ENCODE measurements at regions not wholly inside any gene's neighbourhood (a gene's known extent, or its start where the extent isn't known, plus 50 kb on each side); places are given as distances from the start of the nearest gene placed in this dataset.

DNA sequence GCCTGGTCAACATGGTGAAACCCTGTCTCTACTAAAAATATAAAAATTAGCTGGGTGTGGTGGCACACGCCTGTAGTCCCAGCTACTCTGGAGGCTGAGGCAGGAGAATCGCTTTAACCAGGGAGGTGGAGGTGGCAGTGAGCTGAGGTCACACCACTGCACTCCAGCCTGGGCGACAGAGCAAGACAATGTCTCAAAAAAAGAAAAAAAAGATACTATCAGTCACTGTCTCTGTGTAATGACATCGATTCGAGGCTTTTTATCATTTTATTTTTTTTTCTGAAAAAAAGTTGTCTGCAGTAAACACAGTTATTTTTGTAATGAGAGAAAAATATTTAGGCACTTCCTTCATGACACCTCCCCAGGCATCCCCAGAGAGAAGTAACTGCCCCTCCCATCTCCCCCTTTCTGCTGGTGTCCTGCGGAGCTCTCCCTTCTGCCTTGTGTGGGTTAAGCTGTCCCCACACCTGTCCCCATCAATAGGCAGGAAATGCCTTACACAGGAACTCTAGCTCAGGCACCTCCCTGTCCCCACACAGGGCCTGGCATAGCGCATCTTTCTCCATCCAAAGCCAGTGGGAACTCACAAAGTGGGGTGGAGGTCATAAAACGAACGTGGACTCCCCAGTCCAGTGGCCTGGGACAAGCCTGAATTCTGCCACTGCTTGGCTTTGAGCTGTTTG, 132.0 kb downstream of the SYF2 start:
- DNase-seq = no peak
- ATAC-seq = no peak
- Mint-ChIP-seq H3K4me3 (peak overlapping the region; percentile 16 to 73), H3K27ac (peak overlapping the region; percentile 35 to 60), H3K27me3 (no peaks in the 10 kb centered on the region), H3K9me3 (peaks cover 0 to 5% of the 10 kb centered on the region in 2 donors), H3K4me1 (peaks cover 93% of the 10 kb centered on the region)

DNA sequence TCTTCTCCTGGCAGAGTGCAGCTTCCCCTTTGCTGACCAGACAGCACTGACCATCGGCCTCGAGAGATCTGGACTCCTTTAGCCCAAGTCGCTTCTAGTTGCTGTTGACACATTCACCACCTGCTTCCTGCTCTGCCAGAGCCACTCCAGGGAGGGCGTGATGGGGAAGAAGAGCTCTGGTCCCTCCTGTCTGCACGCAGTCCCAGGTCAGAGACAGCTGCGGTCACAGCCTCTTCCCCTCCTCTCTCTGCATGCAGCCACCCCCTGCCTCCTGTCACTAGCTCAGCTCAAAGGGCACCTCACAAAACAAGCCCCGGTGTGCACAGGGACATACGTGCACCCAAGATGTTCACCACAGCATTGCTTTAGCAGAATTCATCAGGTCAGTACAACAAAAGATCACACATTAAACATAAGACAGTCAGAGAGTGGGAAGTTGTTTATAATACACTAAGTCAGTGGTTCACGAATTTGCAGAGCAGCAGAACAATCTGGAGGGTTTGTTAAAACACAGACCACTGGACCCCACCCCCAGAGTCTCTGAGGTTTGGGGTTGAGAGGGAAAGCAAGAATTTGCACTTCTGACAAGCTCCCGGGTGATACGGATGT, 132.9 kb downstream of the SYF2 start:
- Mint-ChIP-seq H3K27me3 (no peaks in the 10 kb centered on the region), H3K4me1 (peaks cover 94% of the 10 kb centered on the region), H3K4me3 (peak overlapping the region; percentile 72 to 73), H3K9me3 (peaks cover 7 to 11% of the 10 kb centered on the region in 2 donors), H3K27ac (peak overlapping the region; percentile 21 to 36)
- peak; percentile 59 to 79 for DNase-seq
- peak; percentile 82 for ATAC-seq

DNA sequence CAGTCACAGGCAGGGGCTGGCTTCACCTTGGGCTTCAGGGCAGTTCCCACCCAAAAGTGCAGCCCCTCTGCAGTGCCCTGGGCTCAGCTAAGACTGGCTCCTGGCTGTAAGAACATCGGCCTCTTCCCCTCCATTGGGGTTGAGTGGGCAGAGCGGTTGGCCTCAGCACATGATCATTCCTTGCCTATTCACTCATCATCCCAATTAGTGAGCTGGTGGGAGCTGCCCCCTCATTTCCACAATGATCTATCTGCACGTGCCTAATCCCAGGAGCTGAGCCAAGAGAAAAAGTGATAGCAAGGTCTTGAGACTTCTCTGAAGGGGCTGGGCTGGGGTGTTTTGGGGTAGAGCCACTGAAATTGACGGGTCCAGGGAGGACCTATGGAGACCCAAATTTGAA, 133.6 kb downstream of the SYF2 start:
- peaks cover 92% of the 10 kb centered on the region for H3K4me1 Mint-ChIP-seq
- DNase-seq = no peak
- H3K4me3 Mint-ChIP-seq = peak overlapping the region; percentile 72 to 73
- H3K27me3 Mint-ChIP-seq = no peaks in the 10 kb centered on the region
- H3K27ac Mint-ChIP-seq = peak overlapping the region in 1 of 2 donors; percentile 27
- ATAC-seq = no peak
- H3K9me3 Mint-ChIP-seq = peaks cover 13 to 15% of the 10 kb centered on the region in 2 donors

DNA sequence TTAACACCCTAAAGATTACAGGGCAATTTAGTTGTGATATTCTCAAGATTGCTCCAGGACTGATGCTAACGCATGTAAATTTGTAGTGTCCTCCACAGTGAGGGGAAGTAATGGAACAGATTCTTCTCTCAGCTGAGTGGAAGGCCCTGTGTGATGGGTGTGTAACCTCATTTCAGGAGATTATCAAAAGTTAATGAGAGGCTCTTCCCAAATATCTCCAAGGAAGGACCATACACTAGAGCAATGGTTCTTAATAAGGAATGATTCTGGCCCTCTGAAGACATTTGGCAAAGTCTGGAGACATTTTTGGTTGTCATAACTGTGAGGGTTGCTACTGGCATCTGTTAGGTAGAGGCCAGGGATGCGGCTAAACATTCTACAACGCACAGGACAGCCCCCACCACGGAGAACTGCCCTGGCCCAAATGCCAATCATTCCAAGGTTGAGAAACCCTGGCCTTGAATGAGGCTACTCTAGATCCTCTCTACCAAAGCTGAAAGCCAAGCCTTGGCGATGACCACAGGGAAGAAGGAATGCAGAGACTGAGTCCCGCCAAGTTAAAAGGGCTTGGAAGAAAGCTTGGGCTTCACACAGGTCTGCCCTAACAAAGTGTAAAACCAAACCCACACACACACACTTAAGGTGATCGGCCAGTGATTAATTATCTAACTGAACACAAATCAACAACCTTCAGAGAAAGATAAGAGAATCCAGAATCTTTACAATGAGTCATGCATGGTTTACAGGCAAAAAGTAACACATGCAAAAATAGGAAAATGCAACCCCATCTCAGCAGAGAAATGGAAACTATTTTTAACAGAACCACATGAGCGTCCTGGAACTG, 135.8 kb downstream of the SYF2 start:
- H3K4me3 Mint-ChIP-seq = peak overlapping the region; percentile 61 to 81
- H3K27ac Mint-ChIP-seq = peak overlapping the region in 1 of 2 donors; percentile 90
- H3K27me3 Mint-ChIP-seq = no peaks in the 10 kb centered on the region
- peaks cover 12 to 15% of the 10 kb centered on the region in 2 donors for H3K9me3 Mint-ChIP-seq
- DNase-seq = no peak
- no peak for ATAC-seq
- H3K4me1 Mint-ChIP-seq = peaks cover 93% of the 10 kb centered on the region

DNA sequence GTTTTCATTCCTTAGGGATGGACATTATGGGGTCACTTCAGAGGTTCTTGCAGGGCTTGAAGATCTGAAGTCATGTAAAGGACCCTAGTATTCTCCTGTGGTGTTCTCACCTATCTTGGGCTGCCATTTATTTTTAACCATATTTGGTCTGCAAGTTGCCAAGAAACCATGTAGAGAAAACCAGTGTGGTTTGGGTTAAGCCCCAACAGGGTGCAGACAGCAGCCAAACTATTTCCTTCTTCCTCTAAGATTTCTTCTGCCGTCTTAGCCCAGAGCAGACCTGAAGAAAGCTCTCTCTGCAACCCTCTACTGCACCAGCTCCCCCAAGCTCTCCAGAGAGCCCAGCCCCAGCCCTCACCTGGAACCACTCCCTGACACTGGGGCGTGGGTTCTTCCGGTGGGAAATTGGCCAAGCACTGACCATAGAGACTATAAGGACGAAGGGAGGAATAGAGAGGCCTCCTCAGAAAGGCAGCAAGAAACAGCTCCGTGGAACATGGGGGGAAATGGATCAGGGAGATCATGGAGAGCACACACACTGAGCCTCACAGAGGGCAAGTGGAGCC, 136.6 kb downstream of the SYF2 start:
- H3K9me3 Mint-ChIP-seq = peaks cover 8 to 15% of the 10 kb centered on the region in 2 donors
- H3K4me1 Mint-ChIP-seq = peaks cover 93% of the 10 kb centered on the region
- DNase-seq (peak; percentile 37 to 44), ATAC-seq (peak; percentile 53)
- no peaks in the 10 kb centered on the region for H3K27me3 Mint-ChIP-seq
- peak overlapping the region; percentile 47 to 74 for H3K27ac Mint-ChIP-seq
- H3K4me3 Mint-ChIP-seq = peak overlapping the region; percentile 25 to 81

DNA sequence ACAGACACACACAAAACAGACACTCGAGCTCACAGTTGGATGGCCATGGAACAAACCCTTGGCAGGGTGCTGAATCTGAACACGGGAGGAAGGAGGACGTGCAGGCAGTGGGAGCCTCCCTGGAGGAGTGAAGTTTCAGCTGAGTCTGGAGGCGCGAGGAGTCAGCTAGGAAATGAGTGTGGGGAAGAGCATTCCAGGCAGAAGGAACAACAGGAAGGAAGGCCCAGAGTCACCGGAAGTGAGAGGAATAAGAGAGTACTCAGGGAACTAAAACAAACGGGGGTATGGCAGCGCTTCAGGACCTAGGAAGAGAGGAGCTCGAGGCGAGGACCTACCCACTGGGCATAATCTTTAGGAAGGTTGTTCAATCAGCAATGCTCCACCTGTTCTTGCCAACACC, 137.3 kb downstream of the SYF2 start:
- peaks cover 89% of the 10 kb centered on the region for H3K4me1 Mint-ChIP-seq
- peak overlapping the region in 1 of 2 donors; percentile 40 for H3K4me3 Mint-ChIP-seq
- H3K27ac Mint-ChIP-seq = peak overlapping the region in 1 of 2 donors; percentile 46

DNA sequence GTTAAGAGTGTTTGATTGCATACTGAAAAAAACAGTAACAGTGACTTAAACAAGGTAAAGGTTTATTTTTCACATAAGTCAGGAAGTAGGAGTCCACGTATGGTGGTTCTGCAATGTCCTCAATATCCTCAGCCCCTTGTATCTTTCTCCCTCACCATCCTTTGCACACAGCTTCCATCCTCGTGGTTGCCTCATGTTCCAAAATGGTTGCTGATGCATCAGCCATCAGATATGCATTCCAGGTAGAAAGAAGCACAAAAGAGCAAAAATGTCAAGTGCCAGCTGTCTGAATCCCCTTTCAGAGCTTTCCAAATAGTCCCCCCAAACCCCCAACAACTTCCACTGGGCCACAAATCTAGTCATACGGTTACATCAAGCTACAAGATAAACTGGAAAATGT, 138.1 kb downstream of the SYF2 start:
- ATAC-seq (no peak), DNase-seq (no peak)
- Mint-ChIP-seq H3K27ac (no peak overlapping the region), H3K4me1 (peaks cover 82% of the 10 kb centered on the region), H3K4me3 (no peak overlapping the region), H3K9me3 (peaks cover 8 to 15% of the 10 kb centered on the region in 2 donors), H3K27me3 (no peaks in the 10 kb centered on the region)

More for the DNA sequence above, 137.3 kb downstream of the SYF2 start:
- ATAC-seq = no peak
- H3K9me3 Mint-ChIP-seq = peaks cover 8 to 15% of the 10 kb centered on the region in 2 donors
- no peaks in the 10 kb centered on the region for H3K27me3 Mint-ChIP-seq
- no peak for DNase-seq

DNA sequence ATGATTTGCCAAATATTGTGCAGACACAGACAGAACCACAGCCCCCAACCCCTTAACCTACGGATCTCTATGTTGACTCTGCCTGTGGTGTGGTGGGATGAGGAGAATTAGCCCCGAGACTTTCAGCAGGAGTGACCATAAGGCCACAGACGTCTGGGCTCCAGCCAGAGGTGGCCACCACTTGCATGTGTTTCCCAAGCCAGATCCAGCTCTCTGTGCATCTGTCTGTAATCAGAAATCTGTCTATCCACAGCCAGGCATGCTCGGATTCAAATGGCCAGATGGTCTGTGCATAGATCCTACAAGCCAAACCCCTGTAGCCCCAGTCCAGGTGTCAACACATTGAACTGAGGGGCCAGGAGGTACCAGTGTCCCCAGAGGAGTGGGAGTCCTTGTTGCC, 140.6 kb downstream of the SYF2 start:
- Mint-ChIP-seq H3K4me1 (peaks cover 73% of the 10 kb centered on the region), H3K4me3 (no peak overlapping the region), H3K9me3 (peaks cover 8 to 15% of the 10 kb centered on the region in 2 donors), H3K27ac (peak overlapping the region in 1 of 2 donors; percentile 31), H3K27me3 (no peaks in the 10 kb centered on the region)
- no peak for DNase-seq
- ATAC-seq = no peak

DNA sequence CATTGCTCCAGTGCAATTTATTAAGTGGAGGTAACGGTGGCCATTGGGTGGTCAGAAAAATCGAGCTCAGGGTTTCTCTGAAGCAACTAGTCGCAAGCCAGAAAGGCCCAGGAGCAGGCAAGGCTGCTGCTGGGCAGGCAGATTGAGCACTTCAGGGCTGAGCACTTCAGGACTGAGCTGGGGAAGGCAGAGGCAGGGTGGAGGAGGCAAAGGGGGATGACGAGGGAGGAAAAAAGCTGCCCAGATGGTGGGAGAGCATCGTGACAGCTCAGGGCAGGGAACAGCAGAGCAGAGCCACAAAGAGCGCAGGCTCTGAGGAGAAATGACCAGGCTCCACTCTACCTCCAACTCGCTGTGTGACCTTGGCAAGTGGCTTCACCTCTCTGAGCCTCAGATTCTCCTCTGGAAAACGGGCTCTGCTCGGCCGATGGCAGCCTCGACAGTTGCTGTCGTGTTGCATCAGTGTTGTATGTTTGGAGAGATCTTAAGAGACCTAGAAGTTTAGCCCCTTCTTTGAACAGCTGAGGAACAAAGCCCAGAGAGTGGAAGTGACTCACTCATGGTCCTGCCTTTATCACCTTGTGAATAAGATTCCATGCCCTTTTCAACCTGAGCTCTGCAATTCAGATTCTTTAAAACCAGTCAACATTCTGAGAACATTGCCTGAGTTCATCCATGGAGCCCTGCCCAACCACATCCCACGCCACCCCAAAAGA, 141.4 kb downstream of the SYF2 start:
- H3K27ac Mint-ChIP-seq = peak overlapping the region; percentile 35 to 69
- H3K4me3 Mint-ChIP-seq = no peak overlapping the region
- DNase-seq (no peak), ATAC-seq (peak; percentile 36)
- H3K27me3 Mint-ChIP-seq = no peaks in the 10 kb centered on the region
- H3K9me3 Mint-ChIP-seq = peaks cover 8 to 15% of the 10 kb centered on the region in 2 donors
- H3K4me1 Mint-ChIP-seq = peaks cover 65% of the 10 kb centered on the region

DNA sequence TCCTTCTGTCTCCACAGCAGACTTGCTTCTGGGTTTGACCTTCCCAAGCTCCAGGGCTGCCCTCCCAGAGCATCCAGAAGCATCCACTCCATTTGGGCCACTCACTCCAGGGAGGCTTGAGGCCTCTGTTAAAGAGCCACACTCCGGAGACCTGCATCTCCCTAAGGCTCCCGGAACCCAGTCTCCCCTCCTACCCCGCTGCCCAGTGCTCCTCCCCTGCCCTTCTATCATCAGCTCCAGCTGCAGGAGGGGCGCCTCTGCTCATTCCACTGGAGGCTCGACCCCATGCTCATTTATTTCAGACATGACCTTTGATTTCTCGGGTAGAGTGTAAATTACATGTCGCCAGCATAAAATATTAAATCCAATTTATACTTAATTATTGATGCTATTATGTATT, 142.5 kb downstream of the SYF2 start:
- DNase-seq = no peak
- Mint-ChIP-seq H3K27ac (peak overlapping the region; percentile 35 to 53), H3K4me1 (peaks cover 54% of the 10 kb centered on the region), H3K4me3 (no peak overlapping the region), H3K27me3 (no peaks in the 10 kb centered on the region), H3K9me3 (peaks cover 6 to 11% of the 10 kb centered on the region in 2 donors)
- ATAC-seq = no peak

DNA sequence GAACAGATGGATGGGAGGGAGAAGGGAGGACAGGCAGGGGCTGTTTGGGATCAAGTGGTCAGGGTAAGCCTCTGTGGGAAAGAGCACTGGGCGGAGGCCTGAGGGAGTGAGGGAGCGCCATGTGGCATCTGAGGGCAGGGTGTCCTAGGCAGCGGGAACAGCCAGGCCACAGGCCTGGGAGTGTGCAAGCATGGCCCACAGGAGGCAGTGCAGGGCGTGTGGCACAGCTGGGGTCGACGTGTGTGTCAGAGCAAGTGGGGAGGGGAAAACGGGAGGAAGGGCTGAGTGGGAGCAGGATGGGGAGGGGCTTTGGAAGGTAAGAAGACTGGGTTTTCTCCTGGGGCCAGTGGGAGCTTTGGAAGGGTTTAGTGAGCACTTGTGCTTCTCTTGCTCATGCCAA, 143.4 kb downstream of the SYF2 start:
- Mint-ChIP-seq H3K9me3 (peaks cover 0 to 3% of the 10 kb centered on the region in 2 donors), H3K4me1 (peaks cover 49% of the 10 kb centered on the region), H3K4me3 (no peak overlapping the region), H3K27me3 (no peaks in the 10 kb centered on the region), H3K27ac (no peak overlapping the region)
- ATAC-seq (no peak), DNase-seq (no peak)

DNA sequence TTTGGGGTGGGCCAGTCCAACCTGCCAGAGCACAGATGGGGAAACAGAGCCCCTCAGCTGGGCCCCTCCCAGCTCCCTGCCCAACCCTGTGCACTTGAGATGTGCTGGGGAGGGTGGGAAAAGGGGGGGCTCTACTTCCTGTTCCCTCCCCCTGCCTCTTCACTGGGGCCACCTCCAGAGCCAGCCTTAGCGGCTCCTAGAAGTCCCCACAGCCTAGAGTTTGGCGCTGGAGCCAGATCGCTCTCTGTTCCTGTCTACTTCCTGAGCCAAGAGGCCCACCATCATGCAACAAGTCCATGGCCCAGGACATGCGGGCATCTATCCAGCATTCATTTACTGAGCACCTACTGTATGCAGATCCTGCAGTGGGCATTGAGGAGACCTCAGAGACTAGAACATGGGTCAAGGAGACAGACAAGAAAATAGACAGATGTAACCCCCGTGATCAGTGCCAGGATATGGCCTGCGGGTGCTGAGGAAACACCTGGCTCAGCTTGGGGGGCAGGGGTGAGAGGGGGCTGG, 144.1 kb downstream of the SYF2 start:
- ATAC-seq (no peak), DNase-seq (no peak)
- peaks cover 47% of the 10 kb centered on the region for H3K4me1 Mint-ChIP-seq
- H3K27ac Mint-ChIP-seq = peak overlapping the region in 1 of 2 donors; percentile 5
- no peaks in the 10 kb centered on the region for H3K9me3 Mint-ChIP-seq
- H3K4me3 Mint-ChIP-seq = no peak overlapping the region
- H3K27me3 Mint-ChIP-seq = no peaks in the 10 kb centered on the region

DNA sequence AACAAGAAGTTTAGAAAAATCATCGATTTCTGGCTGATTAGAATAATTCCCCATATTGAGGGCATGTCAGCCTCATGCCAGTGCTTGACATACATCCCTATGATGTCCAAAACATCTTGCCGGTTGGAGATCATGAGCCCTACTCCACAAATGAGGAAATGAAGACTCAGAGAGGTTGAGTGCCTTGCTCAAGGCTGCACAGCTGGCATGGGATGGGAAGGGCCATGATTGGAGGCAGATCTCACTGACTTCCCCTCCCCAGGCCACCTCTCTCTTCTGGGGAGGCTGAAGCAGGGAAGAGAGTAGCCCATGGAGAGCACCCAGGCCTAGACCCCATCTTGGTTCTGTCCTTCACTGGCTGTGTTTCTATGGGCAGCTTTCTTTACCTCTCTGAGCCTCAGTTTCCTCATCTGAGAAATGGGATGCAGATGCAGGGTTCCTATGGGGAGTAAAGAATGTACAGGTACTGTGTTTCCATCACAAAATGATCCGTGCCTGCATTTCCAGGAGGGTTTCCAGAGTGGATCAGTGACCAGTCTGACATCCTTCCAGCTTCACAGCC, 145.7 kb downstream of the SYF2 start:
- no peak overlapping the region for H3K4me3 Mint-ChIP-seq
- DNase-seq (no peak), ATAC-seq (no peak)
- H3K27me3 Mint-ChIP-seq = no peaks in the 10 kb centered on the region
- H3K9me3 Mint-ChIP-seq = no peaks in the 10 kb centered on the region
- H3K27ac Mint-ChIP-seq = no peak overlapping the region
- H3K4me1 Mint-ChIP-seq = peaks cover 36% of the 10 kb centered on the region

DNA sequence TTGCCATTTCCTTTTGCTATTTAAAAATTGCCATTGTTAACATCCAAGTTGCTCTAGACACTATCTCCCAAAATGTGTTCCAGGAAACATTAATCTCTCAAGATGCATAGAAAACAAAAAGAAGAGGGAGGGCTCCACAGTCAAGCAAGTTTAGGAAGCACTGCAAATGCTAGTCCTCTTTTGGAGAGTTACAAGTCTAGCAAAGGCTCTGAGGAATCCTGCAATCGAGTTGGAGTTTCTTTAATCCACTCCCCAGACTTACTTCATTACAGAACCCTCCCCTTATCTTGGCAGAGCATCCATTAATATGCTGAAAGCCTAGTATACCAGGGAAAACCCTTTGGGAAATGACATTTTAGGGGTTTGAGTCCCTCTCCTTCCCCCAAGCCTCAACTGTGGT, 147.9 kb downstream of the SYF2 start:
- Mint-ChIP-seq H3K9me3 (no peaks in the 10 kb centered on the region), H3K27ac (no peak overlapping the region), H3K27me3 (no peaks in the 10 kb centered on the region), H3K4me1 (peaks cover 23% of the 10 kb centered on the region), H3K4me3 (no peak overlapping the region)
- ATAC-seq (no peak), DNase-seq (no peak)
